PC-9 (cell line): ENCODE measurements at regions not wholly inside any gene's neighbourhood (a gene's known extent, or its start where the extent isn't known, plus 50 kb on each side); places are given as distances from the start of the nearest gene placed in this dataset.

Experiments used
- BruUV-seq: library from RNA; stranded (reverse); fragments of 400-500 nt; replicated peaks from 2 replicates; lab custom pipeline; 2021; lab: Mats Ljungman, UMichigan
- CTCF ChIA-PET: fragments of 300-600 bp; sonication (Branson Sonifier 250); formaldehyde crosslinking; loops from one replicate; lab custom pipeline; 2022; ENCODE audit warnings: antibody characterized with exemption; lab: Charles Lee
- POLR2A ChIA-PET: fragments of 300-600 bp; sonication (Branson Sonifier 250); formaldehyde crosslinking; loops from one replicate; lab custom pipeline; 2022; ENCODE audit warnings: antibody characterized with exemption; ENCODE audit not compliant: unreplicated experiment; lab: Charles Lee
- DNase-seq, 2 experiments: peaks; one replicate each; pipeline versions ENCODE4 v3.0.0 to v3.0.0-alpha.2; 2015 to 2022; ENCODE audit warnings: mixed read lengths in 1 of 2
- H2AFZ ChIP-seq: fragments of 200-600 bp; sonication (generic); 2 replicates; pipeline ENCODE4 v1.8.1; 2017; ENCODE audit warnings: antibody characterized with exemption
- H3F3A ChIP-seq: fragments of 200-600 bp; sonication (generic); 2 replicates; pipeline ENCODE4 v1.8.1; 2017; ENCODE audit warnings: antibody characterized with exemption, mild to moderate bottlenecking, low read depth; ENCODE audit not compliant: insufficient read depth
- H3K27ac ChIP-seq: fragments of 200-600 bp; sonication (generic); 2 replicates; pipeline ENCODE4 v1.6.1; 2016; ENCODE audit warnings: mixed run types
- H3K27me3 ChIP-seq: fragments of 200-600 bp; sonication (generic); 2 replicates; pipeline ENCODE4 v1.6.1; 2016; ENCODE audit warnings: low read depth, mixed run types; ENCODE audit not compliant: insufficient read depth
- H3K36me3 ChIP-seq: fragments of 200-600 bp; sonication (generic); 2 replicates; pipeline ENCODE4 v1.6.1; 2016; ENCODE audit warnings: low read depth, mixed run types
- H3K4me1 ChIP-seq: fragments of 200-600 bp; sonication (generic); replicated peaks from 2 replicates; pipeline ENCODE4 v1.6.1; 2016; ENCODE audit warnings: mixed run types; ENCODE audit not compliant: insufficient read depth
- H3K4me2 ChIP-seq: fragments of 200-600 bp; sonication (generic); 2 replicates; pipeline ENCODE4 v1.6.1; 2017; ENCODE audit warnings: mixed run types
- H3K4me3 ChIP-seq: fragments of 200-600 bp; sonication (generic); 2 replicates; pipeline ENCODE4 v1.6.1; 2016; ENCODE audit warnings: mixed run types
- H3K79me2 ChIP-seq: fragments of 200-600 bp; sonication (generic); 2 replicates; pipeline ENCODE4 v1.6.1; 2017; ENCODE audit warnings: low read depth, mixed run types
- H3K9me2 ChIP-seq: fragments of 200-600 bp; sonication (generic); 2 replicates; pipeline ENCODE4 v1.8.1; 2017; ENCODE audit warnings: mild to moderate bottlenecking; ENCODE audit not compliant: insufficient read depth
- H3K9me3 ChIP-seq: fragments of 200-600 bp; sonication (generic); 2 replicates; pipeline ENCODE4 v1.8.1; 2016; ENCODE audit warnings: low read depth; ENCODE audit not compliant: insufficient read depth
- H4K20me1 ChIP-seq: fragments of 200-600 bp; sonication (generic); 2 replicates; pipeline ENCODE4 v1.8.1; 2017; ENCODE audit not compliant: insufficient read depth
- CTCF ChIP-seq: fragments of 200-600 bp; sonication (generic); conservative IDR thresholded peaks from 2 replicates; pipeline ENCODE4 v1.6.1; 2017; ENCODE audit warnings: mixed run types, antibody characterized with exemption, mild to moderate bottlenecking, moderate library complexity
- EZH2 ChIP-seq: fragments of 200-600 bp; sonication (generic); IDR thresholded peaks from 2 replicates; pipeline ENCODE4 v1.8.0; 2017; ENCODE audit warnings: antibody characterized with exemption, low read depth
- intact Hi-C: fragments of 100-400 bp; cut with micrococcal nuclease; formaldehyde crosslinking; loops from one replicate; pipeline ENCODE4 v1.10.0; 2022; ENCODE audit not compliant: unreplicated experiment

GRCh38 chr22:49267996-49268395 is 559.7 kb downstream of the BRD1 start:
- no peaks in the 10 kb centered on the region for H3K79me2 ChIP-seq
- no peaks in the 10 kb centered on the region for H3K36me3 ChIP-seq
- no peaks in the 10 kb centered on the region for H3K4me1 ChIP-seq
- no peak overlapping the region for H3K27ac ChIP-seq
- POLR2A ChIA-PET: no interaction called here
- H3F3A ChIP-seq: no peaks in the 10 kb centered on the region
- H2AFZ ChIP-seq: no peak overlapping the region
- peaks cover 4% of the 10 kb centered on the region; the same call in 1 of the 2 replicates for H4K20me1 ChIP-seq
- intact Hi-C loops: no loop called here
- no peak for DNase-seq
- no peak overlapping the region for H3K4me2 ChIP-seq
- no peaks in the 10 kb centered on the region for H3K9me3 ChIP-seq
- peaks cover 82% of the 10 kb centered on the region for H3K27me3 ChIP-seq
- no peaks in the 10 kb centered on the region for H3K9me2 ChIP-seq
- no peak for TF ChIP-seq EZH2
- TF ChIP-seq CTCF: no peak
- CTCF ChIA-PET: no interaction called here
- no peak overlapping the region for H3K4me3 ChIP-seq
- no TSS peak for BruUV-seq

GRCh38 chr22:49266561-49267519 is 560.8 kb downstream of the BRD1 start:
- Histone ChIP-seq H4K20me1 (peaks cover 4% of the 10 kb centered on the region; the same call in 1 of the 2 replicates), H2AFZ (no peak overlapping the region), H3K4me1 (no peaks in the 10 kb centered on the region), H3K9me2 (no peaks in the 10 kb centered on the region), H3K36me3 (no peaks in the 10 kb centered on the region), H3K4me3 (no peak overlapping the region), H3F3A (no peaks in the 10 kb centered on the region), H3K9me3 (no peaks in the 10 kb centered on the region), H3K4me2 (no peak overlapping the region), H3K79me2 (no peaks in the 10 kb centered on the region), H3K27ac (no peak overlapping the region), H3K27me3 (peaks cover 82% of the 10 kb centered on the region)
- TF ChIP-seq CTCF (no peak), EZH2 (peak; percentile 86; the same call in 1 of the 2 replicates)
- CTCF ChIA-PET: no interaction called here
- DNase-seq: no peak
- BruUV-seq: no TSS peak
- POLR2A ChIA-PET: no interaction called here
- intact Hi-C loops: no loop called here

GRCh38 chr22:49264696-49265095 is 563.0 kb downstream of the BRD1 start:
- peaks cover 84% of the 10 kb centered on the region for H3K27me3 ChIP-seq
- no peaks in the 10 kb centered on the region for H3K9me2 ChIP-seq
- peaks cover 4% of the 10 kb centered on the region; the same call in 1 of the 2 replicates for H4K20me1 ChIP-seq
- ChIA-PET CTCF (no interaction called here), POLR2A (no interaction called here)
- H3K4me1 ChIP-seq: no peaks in the 10 kb centered on the region
- no peaks in the 10 kb centered on the region for H3K9me3 ChIP-seq
- BruUV-seq: no TSS peak
- TF ChIP-seq EZH2 (no peak), CTCF (no peak)
- no peak overlapping the region for H2AFZ ChIP-seq
- H3K4me3 ChIP-seq: no peak overlapping the region
- H3K27ac ChIP-seq: no peak overlapping the region
- H3K36me3 ChIP-seq: no peaks in the 10 kb centered on the region
- H3K4me2 ChIP-seq: no peak overlapping the region
- intact Hi-C loops: no loop called here
- H3F3A ChIP-seq: no peaks in the 10 kb centered on the region
- no peaks in the 10 kb centered on the region for H3K79me2 ChIP-seq
- no peak for DNase-seq
